ENCODE measurements at regions not wholly inside any gene's neighbourhood (a gene's known extent, or its start where the extent isn't known, plus 50 kb on each side); places are given as distances from the start of the nearest gene placed in this dataset.
"Not testable (repeated sequence)": the region's sequence is repeated elsewhere in the genome, so short reads cannot be mapped to it uniquely, and the experiment has no call there.

DNA sequence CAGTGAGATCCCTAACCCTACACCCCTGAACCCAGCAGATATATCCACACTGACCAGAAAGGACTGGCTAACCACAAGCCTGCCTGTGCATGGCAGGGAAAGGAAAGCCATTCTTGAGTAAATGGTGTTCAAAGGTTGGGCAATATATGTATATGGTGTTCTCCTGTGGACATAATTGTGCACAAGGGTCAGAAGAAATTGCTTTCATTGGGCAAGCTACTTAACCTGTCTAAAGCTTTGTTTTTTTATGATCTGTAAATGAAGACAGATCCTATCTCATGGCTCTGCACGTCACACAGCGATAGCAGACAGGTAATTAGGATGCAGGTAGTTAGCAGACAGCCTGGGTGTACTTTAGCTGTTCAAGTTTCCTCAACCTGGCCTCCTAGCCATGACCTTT, 263.5 kb upstream of the PLGLB2 start:
- H3K27ac ChIP-seq (ENCODE audit: extremely low read length, insufficient read depth, low read length); H4K20me1 ChIP-seq (ENCODE audit: insufficient read depth, low read length); H3K27me3 ChIP-seq (ENCODE audit: control insufficient read depth in 1 of 2, insufficient read depth in 2 of 2, low read length in 2 of 2); FAIRE-seq; H3K4me3 ChIP-seq (replicated peaks in 1 of 3; ENCODE audit: insufficient read depth in 1 of 3, low read depth in 2 of 3, low read length in 3 of 3); intact Hi-C loops (cut with micrococcal nuclease; ENCODE audit: unreplicated experiment); DNase-seq (ENCODE audit: low spot score); H3K79me2 ChIP-seq (ENCODE audit: insufficient read depth, low read length); POLR2A ChIA-PET; H3K4me2 ChIP-seq (ENCODE audit: low read depth, low read length); in situ Hi-C loops (cut with HindIII; ENCODE audit: extremely low pct_ligation_motif_present, low pct_unique_long_range_greater_than_20kb); BruUV-seq (replicated peaks); CTCF ChIA-PET (ENCODE audit: low intra/inter-chr PET ratio, low total read pairs); H3K36me3 ChIP-seq (replicated peaks in 1 of 2; ENCODE audit: control insufficient read depth in 1 of 2, insufficient read depth in 2 of 2, low read length in 2 of 2); H3K9me3 ChIP-seq (ENCODE audit: low read length); H3K9ac ChIP-seq (ENCODE audit: insufficient read depth, low read depth, low read length); H2AFZ ChIP-seq (ENCODE audit: low read length): not testable (repeated sequence)
- ATAC-seq: peak; percentile 36
- peaks cover 25% of the 10 kb centered on the region for H3K4me1 ChIP-seq (ENCODE audit: insufficient read depth, low read length)
- WGBS (ENCODE audit: low lambda C conversion rate): 80% methylated on average over 1 of the region's 2 CpGs
- 0 out of 2 replicates have a peak, but pooled peaks have one; percentile 22 for TF ChIP-seq CEBPG (CRISPR knock-in tag; IDR thresholded peaks at IDR 0.05)

DNA sequence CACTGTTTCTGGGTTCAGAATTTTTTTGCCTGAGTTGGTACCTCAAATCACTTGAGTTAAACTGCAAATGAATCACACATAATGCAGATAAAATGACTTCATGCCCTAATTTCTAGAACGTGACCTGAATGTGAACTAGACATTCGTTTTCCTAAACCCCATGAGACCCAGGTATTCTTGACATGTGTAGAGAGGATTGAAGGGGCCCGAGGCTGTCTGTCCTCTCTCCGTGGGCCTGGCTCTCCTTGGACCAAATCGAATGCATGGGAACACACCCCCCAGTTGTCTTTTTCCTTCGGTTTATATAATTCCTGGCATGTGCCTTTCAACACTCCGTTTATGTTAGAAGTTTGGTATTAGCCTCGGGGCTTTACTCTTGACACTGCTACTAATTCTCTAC, 262.4 kb upstream of the PLGLB2 start:
- H3K79me2 ChIP-seq (ENCODE audit: insufficient read depth, low read length); FAIRE-seq; POLR2A ChIA-PET; in situ Hi-C loops (cut with HindIII; ENCODE audit: extremely low pct_ligation_motif_present, low pct_unique_long_range_greater_than_20kb); BruUV-seq (replicated peaks); DNase-seq (ENCODE audit: low spot score); H2AFZ ChIP-seq (ENCODE audit: low read length); CTCF ChIA-PET (ENCODE audit: low intra/inter-chr PET ratio, low total read pairs); H3K4me3 ChIP-seq (replicated peaks in 1 of 3; ENCODE audit: insufficient read depth in 1 of 3, low read depth in 2 of 3, low read length in 3 of 3); H3K9ac ChIP-seq (ENCODE audit: insufficient read depth, low read depth, low read length); H4K20me1 ChIP-seq (ENCODE audit: insufficient read depth, low read length); H3K9me3 ChIP-seq (ENCODE audit: low read length); H3K36me3 ChIP-seq (replicated peaks in 1 of 2; ENCODE audit: control insufficient read depth in 1 of 2, insufficient read depth in 2 of 2, low read length in 2 of 2); H3K27ac ChIP-seq (ENCODE audit: extremely low read length, insufficient read depth, low read length); intact Hi-C loops (cut with micrococcal nuclease; ENCODE audit: unreplicated experiment); H3K27me3 ChIP-seq (ENCODE audit: control insufficient read depth in 1 of 2, insufficient read depth in 2 of 2, low read length in 2 of 2): not testable (repeated sequence)
- 40% methylated on average over 7 of the region's 8 CpGs for WGBS (ENCODE audit: low lambda C conversion rate)
- peaks cover 25% of the 10 kb centered on the region for H3K4me1 ChIP-seq (ENCODE audit: insufficient read depth, low read length)
- ATAC-seq: peak; percentile 30
- peak overlapping the region; percentile 50 for H3K4me2 ChIP-seq (ENCODE audit: low read depth, low read length)

DNA sequence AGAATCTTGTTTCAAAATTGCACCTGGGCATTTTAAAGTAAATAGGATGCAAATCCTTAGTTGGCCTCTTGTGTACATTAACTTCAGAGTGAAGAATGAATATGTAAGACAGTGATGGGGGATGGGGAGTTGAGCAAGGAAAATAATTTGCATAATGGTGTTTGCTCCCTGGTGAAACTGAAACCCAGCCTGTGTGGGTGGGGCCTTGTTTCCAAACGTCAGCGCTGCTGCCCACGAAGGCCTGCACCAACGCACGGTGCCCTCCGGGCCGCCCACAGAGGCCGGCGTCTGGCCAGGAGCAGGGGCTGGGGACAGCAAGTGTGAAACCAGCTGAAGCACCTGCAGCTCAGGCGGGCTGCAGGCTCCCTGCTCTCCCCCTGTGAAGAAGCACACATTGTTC, 262.0 kb upstream of the PLGLB2 start:
- H4K20me1 ChIP-seq (ENCODE audit: insufficient read depth, low read length); H3K4me3 ChIP-seq (replicated peaks in 1 of 3; ENCODE audit: insufficient read depth in 1 of 3, low read depth in 2 of 3, low read length in 3 of 3); intact Hi-C loops (cut with micrococcal nuclease; ENCODE audit: unreplicated experiment); in situ Hi-C loops (cut with HindIII; ENCODE audit: extremely low pct_ligation_motif_present, low pct_unique_long_range_greater_than_20kb); H2AFZ ChIP-seq (ENCODE audit: low read length); CTCF ChIA-PET (ENCODE audit: low intra/inter-chr PET ratio, low total read pairs); H3K36me3 ChIP-seq (replicated peaks in 1 of 2; ENCODE audit: control insufficient read depth in 1 of 2, insufficient read depth in 2 of 2, low read length in 2 of 2); H3K27ac ChIP-seq (ENCODE audit: extremely low read length, insufficient read depth, low read length); POLR2A ChIA-PET; BruUV-seq (replicated peaks); H3K79me2 ChIP-seq (ENCODE audit: insufficient read depth, low read length); H3K27me3 ChIP-seq (ENCODE audit: control insufficient read depth in 1 of 2, insufficient read depth in 2 of 2, low read length in 2 of 2); DNase-seq (ENCODE audit: low spot score); H3K9me3 ChIP-seq (ENCODE audit: low read length); H3K9ac ChIP-seq (ENCODE audit: insufficient read depth, low read depth, low read length): not testable (repeated sequence)
- TF ChIP-seq, protein P1, sequence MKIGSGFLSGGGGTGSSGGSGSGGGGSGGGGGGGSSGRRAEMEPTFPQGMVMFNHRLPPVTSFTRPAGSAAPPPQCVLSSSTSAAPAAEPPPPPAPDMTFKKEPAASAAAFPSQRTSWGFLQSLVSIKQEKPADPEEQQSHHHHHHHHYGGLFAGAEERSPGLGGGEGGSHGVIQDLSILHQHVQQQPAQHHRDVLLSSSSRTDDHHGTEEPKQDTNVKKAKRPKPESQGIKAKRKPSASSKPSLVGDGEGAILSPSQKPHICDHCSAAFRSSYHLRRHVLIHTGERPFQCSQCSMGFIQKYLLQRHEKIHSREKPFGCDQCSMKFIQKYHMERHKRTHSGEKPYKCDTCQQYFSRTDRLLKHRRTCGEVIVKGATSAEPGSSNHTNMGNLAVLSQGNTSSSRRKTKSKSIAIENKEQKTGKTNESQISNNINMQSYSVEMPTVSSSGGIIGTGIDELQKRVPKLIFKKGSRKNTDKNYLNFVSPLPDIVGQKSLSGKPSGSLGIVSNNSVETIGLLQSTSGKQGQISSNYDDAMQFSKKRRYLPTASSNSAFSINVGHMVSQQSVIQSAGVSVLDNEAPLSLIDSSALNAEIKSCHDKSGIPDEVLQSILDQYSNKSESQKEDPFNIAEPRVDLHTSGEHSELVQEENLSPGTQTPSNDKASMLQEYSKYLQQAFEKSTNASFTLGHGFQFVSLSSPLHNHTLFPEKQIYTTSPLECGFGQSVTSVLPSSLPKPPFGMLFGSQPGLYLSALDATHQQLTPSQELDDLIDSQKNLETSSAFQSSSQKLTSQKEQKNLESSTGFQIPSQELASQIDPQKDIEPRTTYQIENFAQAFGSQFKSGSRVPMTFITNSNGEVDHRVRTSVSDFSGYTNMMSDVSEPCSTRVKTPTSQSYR (CRISPR knock-in tag; IDR thresholded peaks at IDR 0.05; ENCODE audit: borderline replicate concordance): 0 out of 2 replicates have a peak, but pooled peaks have one; percentile 15
- peak; percentile 95 for ATAC-seq
- Histone ChIP-seq H3K4me2 (ENCODE audit: low read depth, low read length) (peak overlapping the region; percentile 50), H3K4me1 (ENCODE audit: insufficient read depth, low read length) (peaks cover 25% of the 10 kb centered on the region)
- WGBS (ENCODE audit: low lambda C conversion rate): 8% methylated on average over 2 of the region's 10 CpGs
- peak; percentile 66 for FAIRE-seq

DNA sequence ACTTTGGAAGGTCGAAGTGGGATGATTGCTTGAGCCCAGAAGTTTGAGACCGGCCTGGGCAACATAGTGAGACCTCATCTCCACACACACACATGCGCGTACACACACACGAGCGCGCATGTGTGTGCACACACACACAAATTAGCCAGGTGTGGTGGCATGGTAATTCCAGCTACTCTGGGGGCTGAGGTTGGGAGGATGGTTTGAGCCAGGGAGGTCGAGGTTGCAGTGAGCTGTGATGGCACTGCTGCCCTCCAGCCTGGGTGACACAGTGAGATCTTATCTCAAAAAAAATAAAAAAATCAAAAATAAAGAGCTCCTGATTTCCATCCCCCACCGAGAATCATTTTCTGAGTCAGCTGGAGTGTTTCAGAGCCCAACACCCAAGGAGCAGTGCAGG, 261.5 kb upstream of the PLGLB2 start:
- POLR2A ChIA-PET; H3K27me3 ChIP-seq (ENCODE audit: control insufficient read depth in 1 of 2, insufficient read depth in 2 of 2, low read length in 2 of 2); H2AFZ ChIP-seq (ENCODE audit: low read length); H3K27ac ChIP-seq (ENCODE audit: extremely low read length, insufficient read depth, low read length); H3K79me2 ChIP-seq (ENCODE audit: insufficient read depth, low read length); H3K9ac ChIP-seq (ENCODE audit: insufficient read depth, low read depth, low read length); H3K4me3 ChIP-seq (replicated peaks in 1 of 3; ENCODE audit: insufficient read depth in 1 of 3, low read depth in 2 of 3, low read length in 3 of 3); CTCF ChIA-PET (ENCODE audit: low intra/inter-chr PET ratio, low total read pairs); H4K20me1 ChIP-seq (ENCODE audit: insufficient read depth, low read length); BruUV-seq (replicated peaks); DNase-seq (ENCODE audit: low spot score); H3K9me3 ChIP-seq (ENCODE audit: low read length); intact Hi-C loops (cut with micrococcal nuclease; ENCODE audit: unreplicated experiment); H3K36me3 ChIP-seq (replicated peaks in 1 of 2; ENCODE audit: control insufficient read depth in 1 of 2, insufficient read depth in 2 of 2, low read length in 2 of 2); in situ Hi-C loops (cut with HindIII; ENCODE audit: extremely low pct_ligation_motif_present, low pct_unique_long_range_greater_than_20kb); FAIRE-seq; ATAC-seq: not testable (repeated sequence)
- WGBS (ENCODE audit: low lambda C conversion rate): 94% methylated on average over 9 of the region's 9 CpGs
- H3K4me2 ChIP-seq (ENCODE audit: low read depth, low read length): peak overlapping the region; percentile 39; the same call in 1 of the 2 replicates
- peaks cover 25% of the 10 kb centered on the region for H3K4me1 ChIP-seq (ENCODE audit: insufficient read depth, low read length)
